ENCODE measurements at regions not wholly inside any gene's neighbourhood (a gene's known extent, or its start where the extent isn't known, plus 50 kb on each side); places are given as distances from the start of the nearest gene placed in this dataset.

- no peak overlapping the region for H3K27ac ChIP-seq (replicated peaks)
- no peak for TF ChIP-seq GABPA (IDR thresholded peaks at IDR 0.05; ENCODE audit: low read depth)
- TF ChIP-seq POLR2AphosphoS5 (IDR thresholded peaks at IDR 0.05; ENCODE audit: low read depth) = no peak
- TF ChIP-seq REST (IDR thresholded peaks at IDR 0.05; ENCODE audit: insufficient replicate concordance, low read depth) = no peak
- TF ChIP-seq CTCF (IDR thresholded peaks at IDR 0.05; ENCODE audit: insufficient read depth, low read length) = no peak
- no peak for TF ChIP-seq SPI1 (IDR thresholded peaks at IDR 0.05; ENCODE audit: borderline replicate concordance, low read depth)
- DNase-seq (ENCODE audit: low read depth in 1 of 2, low spot score in 1 of 2) = no peak
- H3K27me3 ChIP-seq (ENCODE audit: insufficient read depth, poor library complexity, severe bottlenecking) = no peaks in the 10 kb centered on the region
- no peak overlapping the region for H3K4me3 ChIP-seq (replicated peaks; ENCODE audit: insufficient read depth, low read length)
Measured at GRCh38 chr1:60583696-60584095, 498.7 kb upstream of the NFIA start.

- H3K4me3 ChIP-seq (replicated peaks; ENCODE audit: insufficient read depth, low read length) = no peak overlapping the region
- DNase-seq (ENCODE audit: low read depth in 1 of 2, low spot score in 1 of 2) = no peak
- H3K27ac ChIP-seq (replicated peaks) = no peak overlapping the region
- TF ChIP-seq REST (IDR thresholded peaks at IDR 0.05; ENCODE audit: insufficient replicate concordance, low read depth) (no peak), GABPA (IDR thresholded peaks at IDR 0.05; ENCODE audit: low read depth) (no peak), CTCF (IDR thresholded peaks at IDR 0.05; ENCODE audit: insufficient read depth, low read length) (no peak), POLR2AphosphoS5 (IDR thresholded peaks at IDR 0.05; ENCODE audit: low read depth) (no peak), SPI1 (IDR thresholded peaks at IDR 0.05; ENCODE audit: borderline replicate concordance, low read depth) (no peak)
- no peaks in the 10 kb centered on the region for H3K27me3 ChIP-seq (ENCODE audit: insufficient read depth, poor library complexity, severe bottlenecking)
Measured at GRCh38 chr1:60581455-60582220, 500.7 kb upstream of the NFIA start.

GRCh38 chr1:60577029-60577428 is 503.5 kb upstream of the C1orf87 start:
- TF ChIP-seq POLR2AphosphoS5 (IDR thresholded peaks at IDR 0.05; ENCODE audit: low read depth) (no peak), SPI1 (IDR thresholded peaks at IDR 0.05; ENCODE audit: borderline replicate concordance, low read depth) (no peak), REST (IDR thresholded peaks at IDR 0.05; ENCODE audit: insufficient replicate concordance, low read depth) (no peak), GABPA (IDR thresholded peaks at IDR 0.05; ENCODE audit: low read depth) (no peak), CTCF (IDR thresholded peaks at IDR 0.05; ENCODE audit: insufficient read depth, low read length) (no peak)
- no peak overlapping the region for H3K4me3 ChIP-seq (replicated peaks; ENCODE audit: insufficient read depth, low read length)
- H3K27ac ChIP-seq (replicated peaks) = no peak overlapping the region
- DNase-seq (ENCODE audit: low read depth in 1 of 2, low spot score in 1 of 2) = no peak
- H3K27me3 ChIP-seq (ENCODE audit: insufficient read depth, poor library complexity, severe bottlenecking) = no peaks in the 10 kb centered on the region

Measured in HL-60 (cell line).